ENCODE measurements at regions not wholly inside any gene's neighbourhood (a gene's known extent, or its start where the extent isn't known, plus 50 kb on each side); places are given as distances from the start of the nearest gene placed in this dataset.
"Not testable (repeated sequence)": the region's sequence is repeated elsewhere in the genome, so short reads cannot be mapped to it uniquely, and the experiment has no call there.

GRCh38 chr22:25462474-25463346 lies 101.8 kb upstream of the GRK3 start:
- not testable (repeated sequence) for BruUV-seq (replicated peaks); TF ChIP-seq NONO (IDR thresholded peaks at IDR 0.05)
- intact Hi-C loops (cut with micrococcal nuclease; ENCODE audit: unreplicated experiment), result loop anchor here (1.0 to 5.0 kb wide), 2 partner anchors 80 to 310 kb away; no protein-coding TSS in a partner anchor
- CTCF ChIA-PET (ENCODE audit: low intra/inter-chr PET ratio, low total read pairs), result interaction anchor here (1.1 to 2.8 kb wide), 3 partner anchors 239 to 310 kb away, joined by 5 to 32 read pairs (median 13); no protein-coding TSS in a partner anchor
- TF ChIP-seq NONO (CRISPR knock-in tag; conservative IDR thresholded peaks at IDR 0.05) (peak; percentile 55), TARDBP (CRISPR knock-in tag; IDR thresholded peaks at IDR 0.05) (peak; percentile 35; the same call in 1 of the 2 replicates), AGO2 (optimal IDR thresholded peaks at IDR 0.05; ENCODE audit: low read depth, low read length) (peak; percentile 51), SMC3 (IDR thresholded peaks at IDR 0.05; ENCODE audit: low read length) (peak; percentile 86), NFKB2 (CRISPR knock-in tag; IDR thresholded peaks at IDR 0.05; ENCODE audit: borderline replicate concordance) (peak; percentile 67; the same call in 1 of the 2 replicates), STAG1 (CRISPR knock-in tag; IDR thresholded peaks at IDR 0.05) (peak; percentile 99), TBX2 (CRISPR knock-in tag; IDR thresholded peaks at IDR 0.05; ENCODE audit: borderline replicate concordance) (peak; percentile 25; the same call in 1 of the 2 replicates), ZNF687 (CRISPR knock-in tag; IDR thresholded peaks at IDR 0.05) (peak; percentile 59), CTCF (CRISPR knock-in tag; IDR thresholded peaks at IDR 0.05) (peak; percentile 99), MIER3 (CRISPR knock-in tag; IDR thresholded peaks at IDR 0.05; ENCODE audit: borderline replicate concordance) (0 out of 2 replicates have a peak, but pooled peaks have one; percentile 34), KLF16 (CRISPR knock-in tag; IDR thresholded peaks at IDR 0.05) (0 out of 4 replicates have a peak, but pooled peaks of 1 of the 2 experiments have one; percentile 35), PAF1 (CRISPR knock-in tag; IDR thresholded peaks at IDR 0.05) (0 out of 2 replicates have a peak, but pooled peaks have one; percentile 58), HOXA3 (CRISPR knock-in tag; IDR thresholded peaks at IDR 0.05) (peak; percentile 49; the same call in 1 of the 2 replicates), POLR2AphosphoS5 (IDR thresholded peaks at IDR 0.05; ENCODE audit: low read depth, low read length) (peak; percentile 43; the same call in 1 of the 2 replicates), ZNF263 (CRISPR knock-in tag; IDR thresholded peaks at IDR 0.05) (0 out of 2 replicates have a peak, but pooled peaks have one; percentile 60), SALL1 (CRISPR knock-in tag; IDR thresholded peaks at IDR 0.05) (peak; percentile 35; the same call in 1 of the 2 replicates), TEAD3 (CRISPR knock-in tag; optimal IDR thresholded peaks at IDR 0.05; ENCODE audit: borderline replicate concordance) (peak; percentile 29), FOXA3 (CRISPR knock-in tag; IDR thresholded peaks at IDR 0.05) (0 out of 2 replicates have a peak, but pooled peaks have one; percentile 21)

More at GRCh38 chr22:25462474-25463346, 101.8 kb upstream of the GRK3 start:
- H3K4me3 ChIP-seq (replicated peaks in 1 of 3; ENCODE audit: insufficient read depth in 1 of 3, low read depth in 2 of 3, low read length in 3 of 3); H2AFZ ChIP-seq (ENCODE audit: low read length); H3K27ac ChIP-seq (ENCODE audit: extremely low read length, insufficient read depth, low read length); H3K79me2 ChIP-seq (ENCODE audit: insufficient read depth, low read length); H3K4me1 ChIP-seq (ENCODE audit: insufficient read depth, low read length); H3K4me2 ChIP-seq (ENCODE audit: low read depth, low read length); H3K9me3 ChIP-seq (ENCODE audit: low read length); H3K9ac ChIP-seq (ENCODE audit: insufficient read depth, low read depth, low read length); H4K20me1 ChIP-seq (ENCODE audit: insufficient read depth, low read length); H3K27me3 ChIP-seq (ENCODE audit: control insufficient read depth in 1 of 2, insufficient read depth in 2 of 2, low read length in 2 of 2): not testable (repeated sequence)
- POLR2A ChIA-PET, result interaction anchor here (0.7 kb wide), 1 partner anchor 342 kb away, joined by 3 read pairs; no protein-coding TSS in a partner anchor
- FAIRE-seq (peak; percentile 43), DNase-seq (ENCODE audit: low spot score) (peak; percentile 61), ATAC-seq (peak; percentile 98)
- H3K36me3 ChIP-seq (replicated peaks in 1 of 2; ENCODE audit: control insufficient read depth in 1 of 2, insufficient read depth in 2 of 2, low read length in 2 of 2), result peaks cover 13 to 24% of the 10 kb centered on the region in 2 experiments; a peak in 4 of 5 replicates
- WGBS (ENCODE audit: low lambda C conversion rate), result 60% methylated on average over 11 of the region's 15 CpGs
- in situ Hi-C loops (cut with HindIII; ENCODE audit: extremely low pct_ligation_motif_present, low pct_unique_long_range_greater_than_20kb), result loop anchor here (5.0 kb wide), 2 partner anchors 240 to 310 kb away; no protein-coding TSS in a partner anchor

Measured in HepG2 (cell line).